ENCODE measurements at regions not wholly inside any gene's neighbourhood (a gene's known extent, or its start where the extent isn't known, plus 50 kb on each side); places are given as distances from the start of the nearest gene placed in this dataset.

DNA sequence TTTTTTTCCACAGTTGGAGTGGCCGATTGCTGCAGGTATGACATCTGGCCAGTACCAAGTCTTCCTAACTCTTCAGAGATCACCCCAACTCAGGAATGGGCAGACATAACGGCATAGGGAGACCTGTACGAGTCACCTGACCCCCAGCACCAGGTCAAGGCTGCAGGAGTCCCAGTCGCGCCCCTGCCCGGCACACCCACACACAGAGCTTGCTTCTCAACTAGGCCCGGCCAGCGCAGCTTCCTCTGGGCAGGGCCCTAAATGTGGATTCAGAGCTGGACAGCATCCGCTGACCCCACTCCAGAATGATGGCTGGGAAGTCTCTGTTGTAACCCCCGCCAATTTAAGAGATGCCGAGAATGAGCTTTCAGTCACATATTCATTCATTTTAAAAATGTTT, 58.8 kb upstream of the CLDN14 start:
- TF ChIP-seq, protein P1, sequence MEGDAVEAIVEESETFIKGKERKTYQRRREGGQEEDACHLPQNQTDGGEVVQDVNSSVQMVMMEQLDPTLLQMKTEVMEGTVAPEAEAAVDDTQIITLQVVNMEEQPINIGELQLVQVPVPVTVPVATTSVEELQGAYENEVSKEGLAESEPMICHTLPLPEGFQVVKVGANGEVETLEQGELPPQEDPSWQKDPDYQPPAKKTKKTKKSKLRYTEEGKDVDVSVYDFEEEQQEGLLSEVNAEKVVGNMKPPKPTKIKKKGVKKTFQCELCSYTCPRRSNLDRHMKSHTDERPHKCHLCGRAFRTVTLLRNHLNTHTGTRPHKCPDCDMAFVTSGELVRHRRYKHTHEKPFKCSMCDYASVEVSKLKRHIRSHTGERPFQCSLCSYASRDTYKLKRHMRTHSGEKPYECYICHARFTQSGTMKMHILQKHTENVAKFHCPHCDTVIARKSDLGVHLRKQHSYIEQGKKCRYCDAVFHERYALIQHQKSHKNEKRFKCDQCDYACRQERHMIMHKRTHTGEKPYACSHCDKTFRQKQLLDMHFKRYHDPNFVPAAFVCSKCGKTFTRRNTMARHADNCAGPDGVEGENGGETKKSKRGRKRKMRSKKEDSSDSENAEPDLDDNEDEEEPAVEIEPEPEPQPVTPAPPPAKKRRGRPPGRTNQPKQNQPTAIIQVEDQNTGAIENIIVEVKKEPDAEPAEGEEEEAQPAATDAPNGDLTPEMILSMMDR (IDR thresholded peaks at IDR 0.05), result no peak
- TF ChIP-seq POLR2A (IDR thresholded peaks at IDR 0.05), result no peak

All from prostate gland (tissue), 2 donors.